ENCODE measurements at regions not wholly inside any gene's neighbourhood (a gene's known extent, or its start where the extent isn't known, plus 50 kb on each side); places are given as distances from the start of the nearest gene placed in this dataset.

DNA sequence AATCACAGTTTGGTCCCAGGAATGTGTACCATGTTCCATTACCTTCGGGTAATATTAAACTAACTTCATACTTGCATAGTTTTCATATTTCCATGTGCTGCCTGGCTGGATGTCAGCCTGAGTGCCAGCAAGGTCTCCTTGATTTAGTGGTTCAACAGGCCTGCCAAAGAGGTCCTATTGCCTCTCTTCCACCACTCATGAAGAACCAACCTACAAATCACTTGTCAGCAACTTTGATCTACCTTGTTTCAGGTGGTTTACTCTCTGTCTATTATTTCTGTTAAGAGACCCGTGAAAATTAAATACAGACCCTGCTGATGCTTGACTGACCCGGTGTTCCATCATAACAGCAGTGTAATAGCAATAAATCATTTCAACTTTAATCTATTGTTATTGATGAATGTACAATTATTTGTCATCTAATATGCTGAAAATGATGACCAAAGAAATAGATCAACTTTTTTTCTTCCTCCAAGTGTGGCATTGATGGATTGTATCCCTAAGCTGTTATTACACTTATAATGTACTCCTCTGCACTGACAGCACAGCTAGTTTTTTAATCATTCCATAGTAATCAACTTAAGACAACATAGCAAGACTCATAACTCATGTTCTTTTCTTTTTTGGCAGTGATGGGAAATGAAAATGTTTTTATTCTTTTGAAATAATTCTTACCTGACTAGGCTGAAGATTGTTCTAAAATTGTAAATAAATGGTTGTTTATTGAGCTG lies 1220.2 kb upstream of the ACVR2A start:
- no peak for ATAC-seq (ENCODE audit: low FRiP score)
- TF ChIP-seq, protein P1, sequence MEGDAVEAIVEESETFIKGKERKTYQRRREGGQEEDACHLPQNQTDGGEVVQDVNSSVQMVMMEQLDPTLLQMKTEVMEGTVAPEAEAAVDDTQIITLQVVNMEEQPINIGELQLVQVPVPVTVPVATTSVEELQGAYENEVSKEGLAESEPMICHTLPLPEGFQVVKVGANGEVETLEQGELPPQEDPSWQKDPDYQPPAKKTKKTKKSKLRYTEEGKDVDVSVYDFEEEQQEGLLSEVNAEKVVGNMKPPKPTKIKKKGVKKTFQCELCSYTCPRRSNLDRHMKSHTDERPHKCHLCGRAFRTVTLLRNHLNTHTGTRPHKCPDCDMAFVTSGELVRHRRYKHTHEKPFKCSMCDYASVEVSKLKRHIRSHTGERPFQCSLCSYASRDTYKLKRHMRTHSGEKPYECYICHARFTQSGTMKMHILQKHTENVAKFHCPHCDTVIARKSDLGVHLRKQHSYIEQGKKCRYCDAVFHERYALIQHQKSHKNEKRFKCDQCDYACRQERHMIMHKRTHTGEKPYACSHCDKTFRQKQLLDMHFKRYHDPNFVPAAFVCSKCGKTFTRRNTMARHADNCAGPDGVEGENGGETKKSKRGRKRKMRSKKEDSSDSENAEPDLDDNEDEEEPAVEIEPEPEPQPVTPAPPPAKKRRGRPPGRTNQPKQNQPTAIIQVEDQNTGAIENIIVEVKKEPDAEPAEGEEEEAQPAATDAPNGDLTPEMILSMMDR (IDR thresholded peaks at IDR 0.05): no peak

DNA sequence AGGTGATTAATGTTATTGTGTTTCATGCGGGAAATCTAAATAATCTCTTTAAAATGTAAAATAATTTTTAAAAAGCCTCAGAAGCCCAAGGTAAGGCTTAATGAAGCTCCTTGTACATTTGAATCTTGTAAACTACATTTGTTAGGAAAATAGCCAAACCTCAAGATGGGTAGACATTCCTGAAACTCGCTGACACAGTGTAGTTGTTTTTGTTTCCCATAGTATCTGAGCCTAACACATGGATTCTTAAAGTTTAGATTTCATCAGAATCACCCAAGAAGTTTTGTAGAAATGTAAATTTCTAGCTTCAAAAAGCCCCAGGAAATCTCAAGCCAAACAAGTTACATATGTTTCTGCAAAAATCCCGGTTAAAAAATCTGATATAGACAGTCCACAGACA lies 1221.1 kb upstream of the ACVR2A start:
- TF ChIP-seq, protein P1 (IDR thresholded peaks at IDR 0.05): no peak
- no peak for ATAC-seq (ENCODE audit: low FRiP score)
- no peak for DNase-seq (ENCODE audit: low spot score)

More for the DNA sequence above, 1220.2 kb upstream of the ACVR2A start:
- DNase-seq (ENCODE audit: low spot score): no peak

DNA sequence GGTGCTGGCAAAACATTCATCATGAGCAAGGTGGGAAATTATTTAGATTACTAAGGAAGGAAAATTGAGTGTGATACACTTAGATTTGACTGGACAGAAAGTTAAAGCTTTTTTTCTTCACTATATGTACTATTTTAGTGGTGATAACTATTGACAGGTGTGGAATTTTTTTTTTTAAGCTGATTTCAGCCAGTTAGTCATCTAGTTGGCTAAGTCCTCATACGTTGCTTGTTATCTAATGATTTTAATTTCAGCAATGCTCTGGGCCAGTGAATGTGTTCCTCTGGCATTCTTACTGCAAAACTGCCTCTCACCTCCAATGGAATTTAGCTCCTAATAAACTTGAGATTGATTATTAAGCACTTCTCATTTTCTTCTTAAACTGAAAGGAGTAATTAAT lies 1223.2 kb upstream of the ACVR2A start:
- ATAC-seq (ENCODE audit: low FRiP score): no peak
- no peak for DNase-seq (ENCODE audit: low spot score)
- TF ChIP-seq, protein P1 (IDR thresholded peaks at IDR 0.05): no peak

DNA sequence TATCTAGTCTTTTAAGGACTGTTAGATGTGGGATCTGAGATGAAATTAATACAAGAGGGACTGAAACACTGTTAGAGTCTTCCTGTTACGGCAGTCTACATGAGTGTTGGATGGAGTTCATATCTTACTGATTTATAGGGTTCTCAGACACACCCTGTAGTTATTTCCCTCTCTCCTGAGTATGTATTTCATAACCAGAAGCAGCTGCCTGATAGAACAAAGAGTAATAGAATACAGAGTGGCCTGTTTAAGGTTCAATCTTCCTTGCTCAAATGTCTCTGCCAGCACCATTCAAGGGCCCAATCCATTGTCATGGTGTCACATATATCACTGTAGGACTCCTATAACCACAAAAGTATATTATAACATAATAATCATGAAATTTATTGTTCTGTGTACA lies 1229.1 kb upstream of the ACVR2A start:
- ATAC-seq (ENCODE audit: low FRiP score) (no peak), DNase-seq (ENCODE audit: low spot score) (no peak)
- TF ChIP-seq, protein P1 (IDR thresholded peaks at IDR 0.05): no peak

DNA sequence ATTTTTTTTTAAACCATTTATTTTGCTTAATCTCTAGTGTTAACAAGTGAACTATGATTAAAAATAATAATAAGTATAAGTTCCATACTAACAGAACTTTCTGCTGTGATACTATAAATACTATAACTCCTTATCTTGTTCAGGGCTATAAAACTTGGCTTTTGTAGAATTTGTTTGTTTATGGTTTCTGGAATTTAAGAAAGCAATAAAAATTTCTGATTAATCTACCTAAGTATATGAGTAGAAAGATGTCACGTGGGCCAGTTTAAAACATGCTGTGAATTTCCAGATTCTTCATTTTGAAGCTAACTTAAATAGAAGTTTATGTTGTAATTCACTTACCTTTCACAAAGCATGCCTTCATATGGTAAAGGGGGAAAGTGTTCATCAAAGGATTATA lies 1236.3 kb upstream of the ACVR2A start:
- TF ChIP-seq, protein P1 (IDR thresholded peaks at IDR 0.05): no peak
- ATAC-seq (ENCODE audit: low FRiP score): no peak
- no peak for DNase-seq (ENCODE audit: low spot score)

DNA sequence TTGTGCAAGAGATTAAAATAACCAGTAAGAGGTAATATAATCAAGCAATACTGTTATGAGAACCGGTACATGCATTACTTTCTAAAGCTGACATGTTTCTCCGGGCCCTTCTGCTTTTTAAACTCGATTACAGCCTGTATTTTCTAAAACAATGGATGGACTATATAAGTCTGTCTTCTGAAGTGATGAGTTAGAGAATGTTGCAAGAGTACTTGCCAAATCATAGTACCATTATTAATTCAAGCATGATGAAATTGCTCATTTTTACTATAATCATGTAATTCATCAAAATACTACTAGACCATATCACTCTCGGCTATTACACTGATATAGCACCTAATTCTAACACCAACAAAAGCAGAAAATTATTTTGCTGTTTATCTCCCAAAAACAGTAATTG lies 1240.3 kb upstream of the ACVR2A start:
- ATAC-seq (ENCODE audit: low FRiP score): no peak
- no peak for DNase-seq (ENCODE audit: low spot score)
- TF ChIP-seq, protein P1 (IDR thresholded peaks at IDR 0.05): no peak

DNA sequence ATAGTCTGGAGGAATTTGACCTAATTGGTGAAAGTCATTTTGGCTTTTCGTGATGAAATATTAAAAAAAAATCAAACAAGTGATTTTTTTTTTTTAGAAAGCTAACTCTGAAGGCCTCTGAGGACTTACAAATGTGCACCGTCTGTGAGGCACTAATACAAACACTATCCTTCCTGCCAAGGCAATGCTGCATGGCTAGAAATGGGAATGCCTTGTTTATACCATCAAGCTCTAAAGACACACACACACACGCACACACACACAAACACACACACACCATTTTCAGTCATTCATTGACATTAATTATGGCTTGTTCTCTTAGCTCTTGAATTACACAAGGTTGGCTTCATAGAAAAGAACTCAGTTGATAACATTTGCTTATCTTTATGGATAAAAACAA lies 1242.0 kb upstream of the ACVR2A start:
- no peak for DNase-seq (ENCODE audit: low spot score)
- no peak for ATAC-seq (ENCODE audit: low FRiP score)
- TF ChIP-seq, protein P1 (IDR thresholded peaks at IDR 0.05): no peak

Measured in omental fat pad (tissue), 3 donors.